WTC11 (cell line): ENCODE measurements at regions not wholly inside any gene's neighbourhood (a gene's known extent, or its start where the extent isn't known, plus 50 kb on each side); places are given as distances from the start of the nearest gene placed in this dataset.

ENCODE experiments used
- CTCF ChIP-seq: fragments of 200-600 bp; IDR thresholded peaks from 2 replicates; pipeline ENCODE4 v1.8.0; 2022; ENCODE audit warnings: antibody characterized with exemption
- E2F4 ChIP-seq: sonication (generic); formaldehyde crosslinking; IDR thresholded peaks from 2 replicates; pipeline ENCODE4 v1.8.1; 2022; ENCODE audit warnings: low read depth, mild to moderate bottlenecking, moderate library complexity, missing genetic modification reagents, borderline replicate concordance
- ELF4 ChIP-seq: sonication (generic); formaldehyde crosslinking; IDR thresholded peaks from 2 replicates; pipeline ENCODE4 v1.8.1; 2022; ENCODE audit warnings: low read depth, mild to moderate bottlenecking, moderate library complexity, missing genetic modification reagents
- NR3C1 ChIP-seq: sonication (generic); formaldehyde crosslinking; conservative IDR thresholded peaks from 2 replicates; pipeline ENCODE4 v1.8.1; 2023; ENCODE audit warnings: low read depth, mild to moderate bottlenecking, missing genetic modification reagents

- TF ChIP-seq CTCF: no peak
- no peak for TF ChIP-seq NR3C1 (CRISPR knock-in tag)
- no peak for TF ChIP-seq E2F4 (CRISPR knock-in tag)
- TF ChIP-seq ELF4 (CRISPR knock-in tag): no peak
Measured at GRCh38 chr2:4465671-4466070, 762.3 kb downstream of the DCDC2C start.
